Parathyroid adenoma (tissue), 2 donors: ENCODE measurements at regions not wholly inside any gene's neighbourhood (a gene's known extent, or its start where the extent isn't known, plus 50 kb on each side); places are given as distances from the start of the nearest gene placed in this dataset.

ENCODE experiments used
- H2AFZ ChIP-seq: fragments of 300-600 bp; sonication (generic); one replicate; pipeline ENCODE4 v1.7.0; 2017; ENCODE audit warnings: antibody characterized with exemption, mild to moderate bottlenecking
- H3K27ac ChIP-seq: fragments of 300-600 bp; sonication (generic); one replicate; pipeline ENCODE4 v1.7.0; 2017
- H3K27me3 ChIP-seq: fragments of 300-600 bp; sonication (generic); one replicate; pipeline ENCODE4 v1.7.0; 2017; ENCODE audit warnings: low read length; ENCODE audit not compliant: control insufficient read depth, insufficient read depth
- H3K36me3 ChIP-seq: fragments of 300-600 bp; sonication (generic); one replicate; pipeline ENCODE4 v1.7.0; 2017; ENCODE audit warnings: low read length; ENCODE audit not compliant: control insufficient read depth, insufficient read depth
- H3K4me1 ChIP-seq: fragments of 300-600 bp; sonication (generic); one replicate; pipeline ENCODE4 v1.7.0; 2017; ENCODE audit warnings: control low read depth
- H3K4me2 ChIP-seq: fragments of 300-600 bp; sonication (generic); one replicate; pipeline ENCODE4 v1.7.0; 2017; ENCODE audit warnings: low read length
- H3K4me3 ChIP-seq: fragments of 300-600 bp; sonication (generic); one replicate; pipeline ENCODE4 v1.7.0; 2017; ENCODE audit warnings: low read depth, low read length
- H3K79me2 ChIP-seq: fragments of 300-600 bp; sonication (generic); one replicate; pipeline ENCODE4 v1.7.0; 2017; ENCODE audit warnings: control low read depth
- H3K9ac ChIP-seq: fragments of 300-600 bp; sonication (generic); one replicate; pipeline ENCODE4 v1.7.0; 2017; ENCODE audit warnings: mild to moderate bottlenecking
- H3K9me3 ChIP-seq: fragments of 300-600 bp; sonication (generic); one replicate; pipeline ENCODE4 v1.7.0; 2017; ENCODE audit warnings: low read length; ENCODE audit not compliant: control insufficient read depth
- TF ChIP-seq, protein P1 (sequence below): fragments of 300-600 bp; sonication (generic); IDR thresholded peaks from one replicate; pipeline ENCODE4 v1.7.0; 2017; ENCODE audit warnings: antibody characterized with exemption, mild to moderate bottlenecking
- donor health status: primary hyperparathyroidism.

DNA sequence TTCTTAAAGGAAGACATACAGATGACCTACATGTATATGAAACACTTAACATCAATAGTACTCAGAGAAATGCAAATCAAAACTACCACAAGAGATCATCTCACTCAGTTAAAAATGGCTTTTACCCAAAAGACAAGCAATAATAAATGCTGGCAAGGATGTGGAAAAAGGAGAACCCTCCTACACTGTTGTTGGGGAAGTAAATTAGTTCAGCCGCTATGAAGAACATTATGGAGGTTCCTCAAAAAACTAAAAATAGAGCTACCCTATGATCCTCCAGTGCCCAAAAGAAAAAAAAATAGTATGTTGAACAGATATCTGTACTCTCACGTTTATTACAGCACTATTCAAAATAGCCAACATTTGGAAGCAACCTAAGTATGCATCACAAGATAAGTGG lies 1579.4 kb upstream of the TMEFF2 start:
- Histone ChIP-seq H3K27me3 (no peaks in the 10 kb centered on the region), H3K36me3 (no peaks in the 10 kb centered on the region), H3K79me2 (no peaks in the 10 kb centered on the region), H2AFZ (no peak overlapping the region), H3K9ac (no peak overlapping the region), H3K4me1 (no peaks in the 10 kb centered on the region), H3K9me3 (no peaks in the 10 kb centered on the region), H3K27ac (no peak overlapping the region), H3K4me2 (no peak overlapping the region), H3K4me3 (no peak overlapping the region)
- TF ChIP-seq, protein P1, sequence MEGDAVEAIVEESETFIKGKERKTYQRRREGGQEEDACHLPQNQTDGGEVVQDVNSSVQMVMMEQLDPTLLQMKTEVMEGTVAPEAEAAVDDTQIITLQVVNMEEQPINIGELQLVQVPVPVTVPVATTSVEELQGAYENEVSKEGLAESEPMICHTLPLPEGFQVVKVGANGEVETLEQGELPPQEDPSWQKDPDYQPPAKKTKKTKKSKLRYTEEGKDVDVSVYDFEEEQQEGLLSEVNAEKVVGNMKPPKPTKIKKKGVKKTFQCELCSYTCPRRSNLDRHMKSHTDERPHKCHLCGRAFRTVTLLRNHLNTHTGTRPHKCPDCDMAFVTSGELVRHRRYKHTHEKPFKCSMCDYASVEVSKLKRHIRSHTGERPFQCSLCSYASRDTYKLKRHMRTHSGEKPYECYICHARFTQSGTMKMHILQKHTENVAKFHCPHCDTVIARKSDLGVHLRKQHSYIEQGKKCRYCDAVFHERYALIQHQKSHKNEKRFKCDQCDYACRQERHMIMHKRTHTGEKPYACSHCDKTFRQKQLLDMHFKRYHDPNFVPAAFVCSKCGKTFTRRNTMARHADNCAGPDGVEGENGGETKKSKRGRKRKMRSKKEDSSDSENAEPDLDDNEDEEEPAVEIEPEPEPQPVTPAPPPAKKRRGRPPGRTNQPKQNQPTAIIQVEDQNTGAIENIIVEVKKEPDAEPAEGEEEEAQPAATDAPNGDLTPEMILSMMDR = no peak

DNA sequence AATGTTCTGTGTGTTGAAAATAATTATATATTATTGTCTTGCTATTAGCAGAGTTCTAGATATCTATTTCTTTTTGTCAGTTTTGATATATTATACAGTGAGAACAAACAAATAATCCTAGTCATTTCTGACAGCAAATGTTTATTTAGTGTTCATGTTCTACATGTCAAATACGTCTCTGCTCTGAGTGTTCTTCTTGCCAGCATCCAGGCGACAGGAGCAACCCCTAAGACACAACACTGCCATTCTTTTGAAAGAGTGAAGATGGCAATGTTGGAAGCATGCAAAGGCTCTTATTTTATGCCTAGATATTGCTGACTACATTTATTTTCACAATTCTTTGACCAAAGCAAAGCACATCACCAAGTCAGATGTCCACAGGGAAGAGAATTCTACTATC lies 1556.6 kb upstream of the TMEFF2 start:
- H3K27ac ChIP-seq = no peak overlapping the region
- H2AFZ ChIP-seq = no peak overlapping the region
- TF ChIP-seq, protein P1 = no peak
- H3K36me3 ChIP-seq = no peaks in the 10 kb centered on the region
- no peak overlapping the region for H3K4me2 ChIP-seq
- H3K9ac ChIP-seq = no peak overlapping the region
- H3K79me2 ChIP-seq = no peaks in the 10 kb centered on the region
- H3K27me3 ChIP-seq = no peaks in the 10 kb centered on the region
- no peaks in the 10 kb centered on the region for H3K9me3 ChIP-seq
- H3K4me1 ChIP-seq = no peaks in the 10 kb centered on the region
- no peak overlapping the region for H3K4me3 ChIP-seq

DNA sequence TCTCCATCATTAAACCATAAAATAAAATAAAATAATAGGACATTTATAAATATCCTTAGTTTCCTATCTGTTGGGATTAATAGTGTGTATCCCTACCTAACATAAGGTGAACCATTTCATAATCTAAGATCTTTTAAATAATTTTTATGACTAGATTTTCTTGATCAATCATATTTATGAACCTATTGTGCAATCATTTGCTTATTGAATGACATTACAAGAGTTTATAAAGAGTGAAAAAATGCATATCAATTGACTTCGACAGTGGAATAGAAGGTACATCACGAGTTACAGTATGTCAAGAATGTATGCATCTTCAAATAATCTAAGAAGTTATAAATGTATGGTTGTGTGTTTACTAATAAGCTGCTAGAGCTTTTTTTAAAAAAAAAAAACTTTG lies 1554.8 kb upstream of the TMEFF2 start:
- Histone ChIP-seq H3K9ac (no peak overlapping the region), H3K79me2 (no peaks in the 10 kb centered on the region), H3K36me3 (no peaks in the 10 kb centered on the region), H3K9me3 (no peaks in the 10 kb centered on the region), H3K4me1 (no peaks in the 10 kb centered on the region), H3K4me2 (no peak overlapping the region), H3K27me3 (no peaks in the 10 kb centered on the region), H3K27ac (no peak overlapping the region), H2AFZ (no peak overlapping the region), H3K4me3 (no peak overlapping the region)
- TF ChIP-seq, protein P1 = no peak

DNA sequence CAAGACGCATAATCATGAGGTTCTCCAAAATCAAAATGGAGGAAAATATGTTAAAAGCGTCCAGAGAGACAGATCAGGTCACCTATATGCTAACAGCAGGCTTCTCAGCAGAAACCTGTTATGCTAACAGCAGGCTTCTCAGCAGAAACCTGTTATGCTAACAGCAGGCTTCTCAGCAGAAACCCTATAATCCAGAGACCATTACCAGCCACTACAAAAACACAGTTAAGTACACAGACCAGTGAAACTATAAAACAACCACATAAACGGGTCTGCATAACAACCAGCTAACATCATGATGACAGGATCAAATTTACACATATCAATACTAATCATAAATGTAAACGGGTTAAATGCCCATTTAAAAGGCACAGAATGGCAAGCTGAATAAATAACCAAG lies 1548.4 kb upstream of the TMEFF2 start:
- no peak overlapping the region for H2AFZ ChIP-seq
- no peaks in the 10 kb centered on the region for H3K36me3 ChIP-seq

DNA sequence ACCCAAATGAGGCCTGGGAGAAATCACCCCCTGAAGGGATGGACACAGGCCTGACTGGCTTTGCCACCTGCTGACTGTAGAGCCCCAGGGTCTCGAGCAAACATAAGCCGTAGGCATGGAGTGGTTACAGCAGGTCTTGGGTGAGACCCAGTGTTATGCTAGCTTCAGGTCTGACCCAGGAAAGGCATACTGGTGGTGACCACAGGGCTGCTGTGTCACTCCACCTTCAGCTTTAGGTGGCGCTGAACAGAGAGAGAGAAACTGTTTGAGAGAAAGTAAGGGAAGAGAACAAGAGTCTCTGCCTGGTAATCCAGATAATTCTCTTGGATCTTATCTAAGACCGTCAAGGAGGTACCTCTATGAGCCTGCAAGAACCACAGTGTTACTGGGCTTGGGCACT lies 1544.2 kb upstream of the TMEFF2 start:
- Histone ChIP-seq H3K27ac (no peak overlapping the region), H3K9me3 (peaks cover 2% of the 10 kb centered on the region), H2AFZ (no peak overlapping the region), H3K27me3 (no peaks in the 10 kb centered on the region), H3K79me2 (no peaks in the 10 kb centered on the region), H3K4me1 (no peaks in the 10 kb centered on the region), H3K9ac (no peak overlapping the region), H3K4me2 (no peak overlapping the region), H3K4me3 (no peak overlapping the region), H3K36me3 (no peaks in the 10 kb centered on the region)
- TF ChIP-seq, protein P1 = no peak

More for the DNA sequence above, 1548.4 kb upstream of the TMEFF2 start:
- H3K4me3 ChIP-seq = no peak overlapping the region
- peaks cover 2% of the 10 kb centered on the region for H3K9me3 ChIP-seq
- H3K4me2 ChIP-seq = no peak overlapping the region
- H3K27me3 ChIP-seq = no peaks in the 10 kb centered on the region
- TF ChIP-seq, protein P1 = no peak
- no peaks in the 10 kb centered on the region for H3K4me1 ChIP-seq
- no peak overlapping the region for H3K27ac ChIP-seq
- H3K9ac ChIP-seq = no peak overlapping the region
- no peaks in the 10 kb centered on the region for H3K79me2 ChIP-seq
